ENCODE measurements at regions not wholly inside any gene's neighbourhood (a gene's known extent, or its start where the extent isn't known, plus 50 kb on each side); places are given as distances from the start of the nearest gene placed in this dataset.

DNA sequence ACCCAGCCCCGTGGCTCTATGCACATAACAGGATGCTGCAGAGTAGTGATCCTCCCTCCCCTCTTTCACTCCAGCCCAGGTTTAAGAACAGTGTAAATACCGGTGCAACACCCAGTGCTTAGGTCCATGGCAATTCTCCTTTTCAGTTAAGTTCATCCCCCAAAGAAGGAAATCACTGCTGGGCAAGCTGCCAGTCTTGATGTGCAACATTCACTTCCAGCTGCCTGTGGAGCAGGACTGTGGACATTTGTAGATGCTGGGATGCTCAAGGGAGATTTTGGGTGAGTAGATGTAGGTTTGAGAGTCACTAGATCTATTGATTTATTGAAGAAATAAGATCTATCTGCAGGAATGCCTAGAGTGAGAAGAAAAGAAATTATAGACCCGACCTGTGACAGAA is 294.3 kb upstream of the KIAA1217 start:
- DNase-seq (ENCODE audit: low read depth in 1 of 2, low spot score in 2 of 2), result no peak
- no peak overlapping the region for H3K4me2 ChIP-seq (ENCODE audit: insufficient read depth in 1 of 2, low read depth in 2 of 2, low read length in 2 of 2)
- H3K4ac ChIP-seq (replicated peaks; ENCODE audit: insufficient read length, low read depth, low read length), result no peak overlapping the region
- no peaks in the 10 kb centered on the region for H3K27me3 ChIP-seq (replicated peaks in 1 of 4; ENCODE audit: control insufficient read depth in 3 of 4, extremely low read depth in 1 of 4, insufficient read depth in 3 of 4, low read length in 3 of 4)
- 86% methylated on average over 3 of the region's 3 CpGs; no CpG with 5 or more reads in 1 of the 2 experiments for WGBS, 2 experiments (ENCODE audit: extremely low coverage in 1 of 2, insufficient coverage in 1 of 2, insufficient read length in 1 of 2, insufficient replicate concordance in 2 of 2, low coverage in 1 of 2, low lambda C conversion rate in 2 of 2, missing lambda C conversion rate in 1 of 2)
- no peak overlapping the region for H4K91ac ChIP-seq (replicated peaks; ENCODE audit: insufficient read length, low read length)
- H3K36me3 ChIP-seq (ENCODE audit: control insufficient read depth in 2 of 4, insufficient read depth in 4 of 4, low read length in 3 of 4), result no peaks in the 10 kb centered on the region
- CTCF ChIA-PET (ENCODE audit: partially characterized antibody), result no interaction called here
- no peak overlapping the region for H3K18ac ChIP-seq (ENCODE audit: extremely low read depth, low read length)
- no peak overlapping the region for H3K4me3 ChIP-seq (ENCODE audit: extremely low read depth in 1 of 4, insufficient read depth in 2 of 4, low read depth in 3 of 4, low read length in 4 of 4)
- H3K27ac ChIP-seq (ENCODE audit: low read depth, low read length), result no peak overlapping the region
- H3K14ac ChIP-seq (ENCODE audit: insufficient read length), result no peak overlapping the region
- H2BK120ac ChIP-seq (replicated peaks; ENCODE audit: low read depth, low read length), result no peak overlapping the region
- H3K56ac ChIP-seq (replicated peaks; ENCODE audit: insufficient read length, low read depth, low read length), result no peak overlapping the region
- H3K4me1 ChIP-seq (replicated peaks in 1 of 4; ENCODE audit: control insufficient read depth in 3 of 4, insufficient read depth in 4 of 4, low read length in 3 of 4), result no peaks in the 10 kb centered on the region
- H4K8ac ChIP-seq (ENCODE audit: extremely low read depth, insufficient read depth, low read length), result no peak overlapping the region
- POLR2A ChIA-PET (ENCODE audit: partially characterized antibody), result interaction anchor here (0.6 kb wide), 1 partner anchor 427 kb away, joined by 3 read pairs; no protein-coding TSS in a partner anchor
- no peak overlapping the region for H2AK5ac ChIP-seq (ENCODE audit: low read depth, low read length)
- no peak overlapping the region for H3K23ac ChIP-seq (ENCODE audit: insufficient read length)
- FAIRE-seq, result no peak
- no peak overlapping the region for H2BK5ac ChIP-seq (ENCODE audit: low read depth, low read length)
- H3K79me2 ChIP-seq (ENCODE audit: control insufficient read depth in 1 of 2, insufficient read depth in 2 of 2, low read length in 2 of 2), result no peaks in the 10 kb centered on the region
- no peak overlapping the region for H4K5ac ChIP-seq (ENCODE audit: insufficient read length, low read depth, low read length)
- no peak overlapping the region for H2AFZ ChIP-seq (ENCODE audit: low read length)
- H2BK15ac ChIP-seq (ENCODE audit: low read length), result no peak overlapping the region
- no peaks in the 10 kb centered on the region for H3K23me2 ChIP-seq (ENCODE audit: low read depth, low read length)
- no peaks in the 10 kb centered on the region for H4K20me1 ChIP-seq (replicated peaks in 1 of 2; ENCODE audit: control insufficient read depth in 1 of 2, insufficient read depth in 2 of 2, low read length in 2 of 2)
- no peak overlapping the region for H2BK20ac ChIP-seq (ENCODE audit: low read length)
- H3K79me1 ChIP-seq (ENCODE audit: low read depth, low read length), result no peaks in the 10 kb centered on the region
- H3K9me3 ChIP-seq (ENCODE audit: insufficient read depth in 2 of 2, low read depth in 1 of 2, low read length in 1 of 2), result no peaks in the 10 kb centered on the region
- H2BK12ac ChIP-seq (ENCODE audit: low read depth, low read length), result no peak overlapping the region
- no peak overlapping the region for H3K9ac ChIP-seq (replicated peaks in 1 of 4; ENCODE audit: extremely low read depth in 1 of 4, low read depth in 3 of 4, low read length in 3 of 4)
- TF ChIP-seq RAD21 (IDR thresholded peaks at IDR 0.05 in 1 of 2, conservative IDR thresholded peaks at IDR 0.05 in 1 of 2; ENCODE audit: low read depth in 2 of 2, low read length in 2 of 2), result no peak
- TF ChIP-seq MAFK (IDR thresholded peaks at IDR 0.05; ENCODE audit: low read depth, low read length), result no peak
- TF ChIP-seq SP4 (IDR thresholded peaks at IDR 0.05; ENCODE audit: low read length), result no peak
